Vagina (tissue), 2 donors: ENCODE measurements at regions not wholly inside any gene's neighbourhood (a gene's known extent, or its start where the extent isn't known, plus 50 kb on each side); places are given as distances from the start of the nearest gene placed in this dataset.
"Not testable (repeated sequence)": the region's sequence is repeated elsewhere in the genome, so short reads cannot be mapped to it uniquely, and the experiment has no call there.

Experiments
- CTCF ChIP-seq, 3 experiments: fragments of 450-650 bp in 2 of 3; fragments of 200-600 bp in 1 of 3; sonication (generic) in 1 of 3; IDR thresholded peaks; one replicate each; pipeline ENCODE4 v1.5.1; 2017 to 2019; ENCODE audit warnings: antibody characterized with exemption in 3 of 3, mild to moderate bottlenecking in 2 of 3, moderate library complexity in 2 of 3
- POLR2A ChIP-seq, 2 donors: fragments of 450-650 bp; IDR thresholded peaks; one replicate each; pipeline ENCODE4 v1.6.1; 2017; ENCODE audit warnings: antibody characterized with exemption in 2 of 2, mild to moderate bottlenecking in 2 of 2, moderate library complexity in 2 of 2
- POLR2AphosphoS5 ChIP-seq, 2 donors: sonication (generic); formaldehyde crosslinking; IDR thresholded peaks; one replicate each; pipeline ENCODE4 v1.9.0; 2017; ENCODE audit warnings: antibody characterized with exemption in 2 of 2, mild to moderate bottlenecking in 2 of 2, low read depth in 1 of 2; ENCODE audit not compliant: insufficient read depth in 1 of 2

GRCh38 chr13:107926515-107926914 lies 288.8 kb downstream of the LIG4 start:
- TF ChIP-seq CTCF (IDR thresholded peaks at IDR 0.05); POLR2A (IDR thresholded peaks at IDR 0.05); POLR2AphosphoS5 (IDR thresholded peaks at IDR 0.05; ENCODE audit: insufficient read depth in 1 of 2, low read depth in 1 of 2): not testable (repeated sequence)
